T-helper 2 cell (primary cell): ENCODE measurements at regions not wholly inside any gene's neighbourhood (a gene's known extent, or its start where the extent isn't known, plus 50 kb on each side); places are given as distances from the start of the nearest gene placed in this dataset.
A peak's percentile ranks its signal among the peaks of the same experiment; 100 is the strongest.
"Not testable (repeated sequence)": the region's sequence is repeated elsewhere in the genome, so short reads cannot be mapped to it uniquely, and the experiment has no call there.

ENCODE experiments used
- DNase-seq, 5 experiments: peaks; one replicate each; pipeline versions ENCODE4 v3.0.0 to v3.0.0-alpha.2; 2012 to 2022

DNA sequence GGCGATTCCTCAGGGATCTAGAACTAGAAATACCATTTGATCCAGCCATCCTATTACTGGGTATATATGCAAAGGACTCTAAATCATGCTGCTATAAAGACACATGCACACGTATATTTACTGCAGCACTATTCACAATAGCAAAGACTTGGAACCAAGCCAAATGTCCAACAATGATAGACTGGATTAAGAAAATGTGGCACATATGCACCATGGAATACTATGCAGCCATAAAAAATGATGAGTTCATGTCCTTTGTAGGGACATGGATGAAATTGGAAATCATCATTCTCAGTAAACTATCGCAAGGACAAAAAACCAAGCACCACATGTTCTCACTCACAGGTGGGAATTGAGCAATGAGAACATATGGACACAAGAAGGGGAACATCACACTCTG, 93.1 kb upstream of the NT5E start:
- DNase-seq, result not testable (repeated sequence)

- DNase-seq, result no peak
Observed at GRCh38 chr6:85355816-85356215, 94.1 kb upstream of the NT5E start.

GRCh38 chr6:85354761-85355618, 94.9 kb upstream of the NT5E start:
- DNase-seq, result peak; percentile 6 to 46 (median 14)

DNA sequence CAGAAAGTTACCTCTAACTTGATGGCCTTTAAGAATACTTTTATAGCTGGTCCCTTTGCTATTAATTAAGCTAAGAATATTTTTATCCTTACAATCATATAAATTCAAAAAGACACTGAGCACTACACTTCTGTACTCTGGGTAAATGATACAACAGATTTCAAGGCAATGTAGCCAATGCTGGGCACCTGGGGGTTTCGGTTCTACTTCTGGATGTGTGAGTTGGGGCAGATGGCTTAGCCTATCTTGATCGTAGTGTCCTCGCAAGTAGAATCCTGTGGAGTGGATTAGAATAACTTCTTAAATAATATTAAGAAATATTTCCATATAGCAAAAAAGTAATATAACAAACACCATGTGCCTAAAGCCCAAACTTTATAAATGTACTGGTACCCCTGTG, 96.9 kb upstream of the NT5E start:
- no peak for DNase-seq

DNA sequence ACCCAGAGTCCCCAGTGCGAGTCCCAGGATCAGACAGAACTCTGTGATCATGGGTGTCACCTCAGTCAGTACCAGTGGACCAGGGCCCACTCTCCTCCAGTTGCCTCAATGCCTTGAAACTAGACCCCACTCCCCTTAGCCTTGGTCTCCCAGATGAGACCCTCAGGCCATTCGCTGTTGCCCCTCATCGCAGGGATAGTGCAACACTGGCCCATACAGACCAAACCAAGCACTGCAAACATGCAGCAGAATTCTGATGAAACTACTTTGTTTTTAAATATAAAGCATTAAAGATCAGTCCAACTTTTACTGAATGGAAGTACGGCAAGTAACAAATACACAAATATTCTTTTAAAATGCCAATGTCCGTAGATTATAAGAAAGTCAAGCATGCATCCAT, 101.2 kb upstream of the NT5E start:
- no peak for DNase-seq

- no peak for DNase-seq
Observed at GRCh38 chr6:85347812-85348211, 102.1 kb upstream of the NT5E start.

- no peak for DNase-seq
Observed at GRCh38 chr6:85346196-85346595, 103.7 kb upstream of the NT5E start.

GRCh38 chr6:85344996-85345395, 104.9 kb upstream of the NT5E start:
- DNase-seq, result no peak

DNA sequence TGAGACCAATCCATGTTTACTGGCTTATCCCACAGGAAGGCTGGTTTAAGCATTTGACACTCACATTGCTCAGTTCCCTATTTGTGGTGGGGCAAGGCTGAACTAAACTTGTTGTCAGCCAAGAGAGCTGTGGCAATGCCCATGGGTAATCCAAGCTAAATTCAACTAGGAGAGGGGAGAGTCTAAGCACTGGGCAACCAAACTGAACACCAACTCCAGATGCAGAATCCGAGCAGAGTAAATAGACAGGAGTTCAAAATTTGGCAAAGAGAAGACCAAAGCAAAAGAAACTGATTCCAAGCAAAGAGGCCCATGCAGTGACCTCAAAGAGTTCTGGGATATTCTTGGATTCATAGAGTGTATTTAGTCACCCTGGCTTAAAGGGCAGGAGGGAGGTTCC, 106.5 kb upstream of the NT5E start:
- no peak for DNase-seq

GRCh38 chr6:85329196-85329595, 120.7 kb upstream of the NT5E start:
- no peak for DNase-seq

DNA sequence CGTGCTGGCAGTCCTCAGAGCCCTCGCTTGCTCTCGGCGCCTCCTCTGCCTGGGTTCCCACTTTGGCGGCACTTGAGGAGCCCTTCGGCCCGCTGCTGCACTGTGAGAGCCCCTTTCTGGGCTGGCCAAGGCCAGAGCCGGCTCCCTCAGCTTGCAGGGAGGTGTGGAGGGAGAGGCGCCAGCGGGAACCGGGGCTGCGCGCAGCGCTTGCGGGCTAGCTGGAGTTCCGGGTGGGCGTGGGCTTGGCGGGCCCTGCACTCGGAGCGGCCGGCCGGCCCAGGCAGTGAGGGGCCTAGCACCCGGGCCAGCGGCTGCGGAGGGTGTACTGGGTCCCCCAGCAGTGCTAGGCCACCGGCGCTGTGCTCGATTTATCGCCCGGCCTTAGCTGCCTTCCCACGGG, 124.1 kb upstream of the NT5E start:
- not testable (repeated sequence) for DNase-seq

GRCh38 chr6:85323435-85324040, 126.3 kb upstream of the NT5E start:
- peak in 4 of 5 experiments; percentile 1 to 57 (median 34) for DNase-seq

GRCh38 chr6:85322446-85323105, 127.3 kb upstream of the NT5E start:
- no peak for DNase-seq

- no peak for DNase-seq
Observed at GRCh38 chr6:85321906-85322305, 128.0 kb upstream of the NT5E start.

DNA sequence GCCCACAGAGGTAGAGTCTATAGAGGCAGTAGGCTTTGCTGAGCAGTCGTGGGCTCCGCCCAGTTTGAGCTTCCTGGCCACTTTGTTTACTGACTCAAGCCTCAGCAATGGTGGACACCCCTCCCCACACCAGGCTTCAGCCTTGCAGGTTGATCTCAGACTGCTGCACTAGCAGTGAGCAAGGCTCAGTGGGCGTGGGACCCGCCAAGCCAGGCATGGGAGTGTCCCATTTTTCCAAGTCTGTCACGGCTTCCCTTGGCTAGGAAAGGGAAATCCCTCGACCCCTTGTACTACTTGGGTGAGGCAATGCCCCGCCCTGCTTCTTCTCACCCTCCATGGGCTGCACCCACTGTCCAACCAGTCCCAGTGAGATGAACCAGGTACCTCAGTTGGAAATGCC, 135.3 kb upstream of the NT5E start:
- no peak for DNase-seq

GRCh38 chr6:85300581-85300980, 149.3 kb upstream of the NT5E start:
- DNase-seq, result no peak

DNA sequence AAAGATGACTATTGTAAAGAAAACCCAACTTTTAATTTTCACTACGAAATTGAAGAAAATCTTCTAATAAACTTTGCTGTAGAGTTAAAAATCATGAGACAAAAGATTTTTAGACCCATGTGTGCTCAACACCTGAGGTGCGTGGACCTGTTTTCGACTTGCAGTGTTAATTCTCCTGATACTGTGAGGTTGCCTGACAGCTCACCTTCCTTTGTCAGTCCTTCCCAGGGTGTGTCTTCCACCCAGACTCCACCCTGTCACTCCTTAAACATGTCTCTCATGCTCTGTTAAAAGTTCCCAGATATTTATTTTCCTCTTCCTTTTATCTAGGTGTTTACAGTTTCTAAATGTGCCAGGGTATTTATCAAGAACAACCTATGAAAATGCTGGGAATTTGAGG, 151.3 kb upstream of the NT5E start:
- DNase-seq, result no peak

DNA sequence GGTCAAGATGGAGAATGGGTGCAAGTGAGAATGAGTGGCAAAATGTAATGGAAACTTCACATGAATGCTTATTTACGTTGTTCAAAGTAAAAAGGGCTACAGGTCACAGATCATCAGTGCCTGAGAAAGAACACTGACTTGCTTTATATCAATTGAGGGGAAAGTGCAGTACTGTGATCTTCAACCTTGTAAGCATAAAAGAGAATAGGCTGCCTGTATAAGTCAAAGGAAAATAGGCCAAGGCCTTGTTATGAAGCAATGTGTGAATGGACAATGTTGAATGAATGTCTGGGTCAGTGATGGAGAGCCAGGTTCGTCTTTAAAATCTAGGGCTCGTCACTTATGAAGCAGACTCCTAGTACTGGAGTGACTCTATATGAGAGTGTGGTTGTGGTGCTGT, 158.6 kb upstream of the NT5E start:
- no peak for DNase-seq

- DNase-seq, result no peak
Observed at GRCh38 chr6:85287654-85288053, 162.2 kb upstream of the NT5E start.

DNA sequence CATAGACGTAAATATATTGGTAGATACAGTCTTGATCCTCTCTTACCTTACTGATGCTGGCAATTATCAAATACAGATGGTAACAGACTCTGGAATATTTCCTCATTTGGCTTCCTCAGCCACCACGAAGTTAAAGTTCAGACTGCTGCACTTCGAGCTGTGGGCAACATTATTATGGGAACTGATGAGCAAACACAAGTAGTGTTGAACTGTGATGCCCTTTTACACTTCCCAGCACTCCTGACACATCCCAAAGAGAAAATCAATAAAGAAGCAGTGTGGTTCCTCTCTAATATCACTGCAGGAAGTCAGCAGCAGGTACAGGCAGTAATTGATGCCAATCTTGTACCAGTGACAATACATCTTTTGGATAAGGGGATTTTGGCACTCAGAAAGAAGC, 162.7 kb upstream of the NT5E start:
- no peak for DNase-seq

DNA sequence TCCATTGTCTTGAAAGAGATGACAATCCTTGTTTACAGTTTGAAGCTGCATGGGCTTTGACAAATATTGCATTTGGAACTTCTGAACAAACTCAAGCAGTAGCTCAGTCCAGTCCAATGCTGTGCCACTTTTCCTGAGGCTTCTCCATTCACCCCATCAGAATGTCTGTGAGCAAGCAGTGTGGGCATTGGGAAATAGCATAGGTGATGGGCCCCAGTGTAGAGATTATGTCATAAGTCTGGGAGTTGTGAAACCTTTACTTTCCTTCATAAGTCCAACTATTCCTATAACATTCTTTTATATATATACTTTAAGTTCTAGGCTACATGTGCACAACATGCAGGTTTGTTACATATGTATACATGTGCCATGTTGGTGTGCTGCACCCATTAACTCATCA, 163.4 kb upstream of the NT5E start:
- DNase-seq, result not testable (repeated sequence)

GRCh38 chr6:85285934-85286333, 163.9 kb upstream of the NT5E start:
- DNase-seq, result no peak

DNA sequence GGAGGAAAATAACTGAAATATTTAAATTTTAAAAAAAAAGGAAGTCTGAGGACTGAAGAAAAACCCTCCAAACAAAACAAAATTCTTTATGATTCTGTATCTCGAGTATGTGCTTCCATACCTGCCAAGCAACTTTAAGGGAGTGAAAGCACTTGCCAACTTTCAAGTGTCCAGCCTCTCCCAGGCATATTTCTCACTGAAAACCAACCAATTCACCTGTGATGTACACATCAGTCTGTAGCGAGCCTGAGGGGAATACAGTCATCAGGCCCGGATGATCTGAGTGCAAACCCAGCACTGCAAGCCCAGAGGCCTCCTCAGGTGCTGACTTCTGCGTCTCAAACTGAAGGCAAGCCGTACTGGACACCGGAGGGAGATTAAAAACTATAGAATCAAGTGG, 164.8 kb upstream of the NT5E start:
- no peak for DNase-seq

- no peak for DNase-seq
Observed at GRCh38 chr6:85283436-85283835, 166.4 kb upstream of the NT5E start.
